ENCODE measurements at regions not wholly inside any gene's neighbourhood (a gene's known extent, or its start where the extent isn't known, plus 50 kb on each side); places are given as distances from the start of the nearest gene placed in this dataset.

- no peak for TF ChIP-seq CTCF (IDR thresholded peaks at IDR 0.05 in 4 of 5, conservative IDR thresholded peaks at IDR 0.05 in 1 of 5)
- no peak for TF ChIP-seq POLR2A (IDR thresholded peaks at IDR 0.05)
These were observed 158.7 kb downstream of the DACT1 start for GRCh38 chr14:58796242-58797009.

Data from gastrocnemius medialis (tissue), 4 donors.